GM12878 (cell line): ENCODE measurements at regions not wholly inside any gene's neighbourhood (a gene's known extent, or its start where the extent isn't known, plus 50 kb on each side); places are given as distances from the start of the nearest gene placed in this dataset.

ENCODE experiments used
- EZH2 ChIP-seq: IDR thresholded peaks from 2 replicates; pipeline ENCODE4 v1.6.1; 2012; ENCODE audit warnings: low read depth, mild to moderate bottlenecking, control low read depth, inconsistent platforms, low read length, borderline replicate concordance; ENCODE audit not compliant: control insufficient read depth
- POLR2AphosphoS5 ChIP-seq: IDR thresholded peaks from 2 replicates; pipeline ENCODE4 v1.6.1; 2011; ENCODE audit warnings: mild to moderate bottlenecking, low read length, inconsistent platforms
- ZNF274 ChIP-seq: IDR thresholded peaks from one replicate; pipeline ENCODE4 v1.8.0; 2011; ENCODE audit not compliant: insufficient read length, insufficient read depth
- TF ChIP-seq, protein P1 (sequence below), 3 experiments: IDR thresholded peaks in 2 of 3; conservative IDR thresholded peaks in 1 of 3; 2 replicates each; pipeline ENCODE4 v1.5.1; 2011; ENCODE audit warnings: low read depth in 3 of 3, low read length in 3 of 3, mild to moderate bottlenecking in 3 of 3, control low read depth in 2 of 3, moderate library complexity in 2 of 3, inconsistent platforms in 1 of 3, mixed read lengths in 1 of 3; ENCODE audit not compliant: control insufficient read depth in 2 of 3, insufficient read depth in 1 of 3; ENCODE audit errors: extremely low read depth in 1 of 3

DNA sequence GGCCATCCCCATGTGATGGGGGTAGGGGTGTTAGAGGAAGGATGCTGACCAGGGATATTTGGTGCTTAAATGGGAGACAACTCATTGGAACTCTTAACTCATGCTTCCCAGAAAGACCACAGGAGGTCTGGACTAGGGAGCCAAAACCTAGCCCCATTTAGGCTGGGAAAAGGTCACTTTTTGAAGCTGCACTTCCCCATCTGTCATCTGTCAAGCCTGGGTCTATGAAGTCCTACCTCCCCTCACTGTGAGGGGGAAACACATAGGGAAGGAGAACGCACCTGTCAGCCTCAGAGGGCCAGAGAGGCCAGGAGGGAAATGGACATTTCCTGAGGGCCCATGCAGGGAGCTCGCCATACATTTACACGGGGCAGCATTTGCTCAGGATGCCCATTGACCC is 321.0 kb downstream of the BCL11B start:
- TF ChIP-seq, protein P1, sequence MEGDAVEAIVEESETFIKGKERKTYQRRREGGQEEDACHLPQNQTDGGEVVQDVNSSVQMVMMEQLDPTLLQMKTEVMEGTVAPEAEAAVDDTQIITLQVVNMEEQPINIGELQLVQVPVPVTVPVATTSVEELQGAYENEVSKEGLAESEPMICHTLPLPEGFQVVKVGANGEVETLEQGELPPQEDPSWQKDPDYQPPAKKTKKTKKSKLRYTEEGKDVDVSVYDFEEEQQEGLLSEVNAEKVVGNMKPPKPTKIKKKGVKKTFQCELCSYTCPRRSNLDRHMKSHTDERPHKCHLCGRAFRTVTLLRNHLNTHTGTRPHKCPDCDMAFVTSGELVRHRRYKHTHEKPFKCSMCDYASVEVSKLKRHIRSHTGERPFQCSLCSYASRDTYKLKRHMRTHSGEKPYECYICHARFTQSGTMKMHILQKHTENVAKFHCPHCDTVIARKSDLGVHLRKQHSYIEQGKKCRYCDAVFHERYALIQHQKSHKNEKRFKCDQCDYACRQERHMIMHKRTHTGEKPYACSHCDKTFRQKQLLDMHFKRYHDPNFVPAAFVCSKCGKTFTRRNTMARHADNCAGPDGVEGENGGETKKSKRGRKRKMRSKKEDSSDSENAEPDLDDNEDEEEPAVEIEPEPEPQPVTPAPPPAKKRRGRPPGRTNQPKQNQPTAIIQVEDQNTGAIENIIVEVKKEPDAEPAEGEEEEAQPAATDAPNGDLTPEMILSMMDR (IDR thresholded peaks at IDR 0.05 in 2 of 3, conservative IDR thresholded peaks at IDR 0.05 in 1 of 3; ENCODE audit: control insufficient read depth in 2 of 3, extremely low read depth in 1 of 3, insufficient read depth in 1 of 3, low read depth in 3 of 3, low read length in 3 of 3): no peak
- TF ChIP-seq POLR2AphosphoS5: no peak
- no peak for TF ChIP-seq ZNF274
- no peak for TF ChIP-seq EZH2
